Esophagus squamous epithelium (tissue), 5 donors: ENCODE measurements at regions not wholly inside any gene's neighbourhood (a gene's known extent, or its start where the extent isn't known, plus 50 kb on each side); places are given as distances from the start of the nearest gene placed in this dataset.

Experiments
- DNase-seq: peaks from one replicate; lab custom pipeline; 2025; lab: John Stamatoyannopoulos, UW
- H3K27ac ChIP-seq, 4 donors: fragments of 200-600 bp; sonication (generic); one replicate each; pipeline ENCODE4 v1.5.1; 2016 to 2019; ENCODE audit warnings: mild to moderate bottlenecking in 1 of 4
- H3K27me3 ChIP-seq, 4 donors: fragments of 200-600 bp; sonication (generic); 1 replicate in 3 of 4; 2 replicates in 1 of 4; pipeline versions ENCODE4 v1.5.1 to v1.6.0; 2017 to 2021; ENCODE audit warnings: antibody characterized with exemption in 1 of 4
- H3K36me3 ChIP-seq, 3 donors: fragments of 200-600 bp; sonication (generic); one replicate each; pipeline ENCODE4 v1.5.1; 2016 to 2019
- H3K4me1 ChIP-seq, 3 donors: fragments of 200-600 bp; sonication (generic); one replicate each; pipeline ENCODE4 v1.5.1; 2017 to 2019
- H3K4me3 ChIP-seq, 4 donors: fragments of 200-600 bp; sonication (generic); 1 replicate in 3 of 4; 2 replicates in 1 of 4; pipeline ENCODE4 v1.5.1; 2016 to 2019; ENCODE audit warnings: mild to moderate bottlenecking in 2 of 4, moderate library complexity in 1 of 4
- H3K9me3 ChIP-seq, 3 donors: fragments of 200-600 bp; sonication (generic); one replicate each; pipeline ENCODE4 v1.5.1; 2016 to 2019
- CTCF ChIP-seq, 6 experiments: fragments of 450-650 bp in 4 of 6; fragments of 200-600 bp in 2 of 6; sonication (generic) in 2 of 6; IDR thresholded peaks; one replicate each; pipeline ENCODE4 v1.5.1; 2016 to 2019; ENCODE audit warnings: antibody characterized with exemption in 6 of 6, mild to moderate bottlenecking in 4 of 6, moderate library complexity in 4 of 6
- POLR2A ChIP-seq, 4 donors: fragments of 450-650 bp; IDR thresholded peaks; one replicate each; pipeline ENCODE4 v1.6.1; 2017; ENCODE audit warnings: antibody characterized with exemption in 4 of 4, mild to moderate bottlenecking in 4 of 4, moderate library complexity in 3 of 4
- WGBS, 2 donors: methylation state at CpG; one replicate each; pipeline ENCODE4 v1.1.5; 2018; 5-methylcytosine and 5-hydroxymethylcytosine counted together
- intact Hi-C: fragments of 100-400 bp; cut with DNase I; formaldehyde crosslinking; loops from one replicate; pipeline ENCODE4 v1.15.0; 2022
- donor health status: DM: yes; HTN: yes; CAD: no.

- DNase-seq = no peak
Observed at GRCh38 chr5:119897537-119898370, 268.4 kb downstream of the FAM170A start.

GRCh38 chr5:119899981-119900380, 270.6 kb downstream of the FAM170A start:
- 36 to 56% methylated on average over 2 of the region's 2 CpGs for WGBS, 2 donors
- Histone ChIP-seq H3K9me3 (no peaks in the 10 kb centered on the region), H3K36me3 (no peaks in the 10 kb centered on the region), H3K4me1 (no peaks in the 10 kb centered on the region), H3K27me3 (no peaks in the 10 kb centered on the region), H3K27ac (no peak overlapping the region), H3K4me3 (no peak overlapping the region)
- DNase-seq = no peak
- intact Hi-C loops = no loop called here
- TF ChIP-seq CTCF (IDR thresholded peaks at IDR 0.05) (no peak), POLR2A (IDR thresholded peaks at IDR 0.05) (no peak)

More at GRCh38 chr5:119897537-119898370, 268.4 kb downstream of the FAM170A start:
- no peaks in the 10 kb centered on the region for H3K36me3 ChIP-seq
- no peak overlapping the region for H3K27ac ChIP-seq
- H3K4me3 ChIP-seq = no peak overlapping the region
- no peaks in the 10 kb centered on the region for H3K4me1 ChIP-seq
- intact Hi-C loops = no loop called here
- H3K9me3 ChIP-seq = no peaks in the 10 kb centered on the region
- whole genome bisulfite sequencing, 2 donors = 71 to 81% methylated on average over 6 of the region's 6 CpGs
- TF ChIP-seq POLR2A (IDR thresholded peaks at IDR 0.05) (no peak), CTCF (IDR thresholded peaks at IDR 0.05) (no peak)
- H3K27me3 ChIP-seq = no peaks in the 10 kb centered on the region

GRCh38 chr5:119902593-119902992, 273.2 kb downstream of the FAM170A start:
- no peaks in the 10 kb centered on the region for H3K4me1 ChIP-seq
- intact Hi-C loops = no loop called here
- H3K36me3 ChIP-seq = no peaks in the 10 kb centered on the region
- no peak for DNase-seq
- peaks cover 0 to 8% (median 7%) of the 10 kb centered on the region in 3 donors for H3K9me3 ChIP-seq
- WGBS, 2 donors = 73 to 84% methylated on average over 2 of the region's 2 CpGs
- TF ChIP-seq CTCF (IDR thresholded peaks at IDR 0.05) (no peak), POLR2A (IDR thresholded peaks at IDR 0.05) (no peak)
- no peak overlapping the region for H3K4me3 ChIP-seq
- H3K27me3 ChIP-seq = no peaks in the 10 kb centered on the region
- no peak overlapping the region for H3K27ac ChIP-seq

- intact Hi-C loops = no loop called here
- WGBS, 2 donors = 41 to 42% methylated on average over 3 of the region's 3 CpGs
- no peak for DNase-seq
- TF ChIP-seq POLR2A (IDR thresholded peaks at IDR 0.05) (no peak), CTCF (IDR thresholded peaks at IDR 0.05) (no peak)
- no peak overlapping the region for H3K4me3 ChIP-seq
- no peaks in the 10 kb centered on the region for H3K4me1 ChIP-seq
- H3K9me3 ChIP-seq = no peaks in the 10 kb centered on the region
- no peak overlapping the region for H3K27ac ChIP-seq
- H3K36me3 ChIP-seq = no peaks in the 10 kb centered on the region
- no peaks in the 10 kb centered on the region for H3K27me3 ChIP-seq
Observed at GRCh38 chr5:119913425-119913824, 284.1 kb downstream of the FAM170A start.

- H3K27ac ChIP-seq = no peak overlapping the region
- no peaks in the 10 kb centered on the region for H3K4me1 ChIP-seq
- no peaks in the 10 kb centered on the region for H3K36me3 ChIP-seq
- no peaks in the 10 kb centered on the region for H3K9me3 ChIP-seq
- H3K4me3 ChIP-seq = no peak overlapping the region
- WGBS, 2 donors = 78 to 92% methylated on average over 1 of the region's 1 CpG
- no peak for DNase-seq
- no peaks in the 10 kb centered on the region for H3K27me3 ChIP-seq
- intact Hi-C loops = no loop called here
- TF ChIP-seq POLR2A (IDR thresholded peaks at IDR 0.05) = no peak
- no peak for TF ChIP-seq CTCF (IDR thresholded peaks at IDR 0.05)
Observed at GRCh38 chr5:119919279-119919678, 289.9 kb downstream of the FAM170A start.
